ENCODE measurements at regions not wholly inside any gene's neighbourhood (a gene's known extent, or its start where the extent isn't known, plus 50 kb on each side); places are given as distances from the start of the nearest gene placed in this dataset.

DNA sequence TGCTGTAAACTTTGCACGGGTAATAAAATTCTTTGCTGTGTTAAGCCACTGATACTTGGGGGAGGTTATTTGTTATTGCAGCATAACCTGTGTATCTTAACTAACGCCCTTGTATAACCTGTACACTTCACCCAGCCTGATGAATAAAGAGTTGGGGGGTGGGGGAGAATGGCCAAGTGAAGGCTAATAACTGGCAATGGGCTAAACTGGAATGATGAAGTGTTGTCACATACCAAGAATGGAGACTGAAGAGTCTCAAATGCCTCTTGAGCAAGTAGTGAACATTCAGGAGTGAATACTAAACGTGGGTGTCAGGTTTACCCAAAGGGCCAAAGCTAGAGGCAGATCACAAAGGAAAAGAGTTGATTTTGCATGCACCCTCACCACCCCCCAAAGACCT is 169.4 kb downstream of the C1orf94 start:
- Histone ChIP-seq H4K20me1 (replicated peaks; ENCODE audit: control insufficient read depth, insufficient read depth, low read length) (no peaks in the 10 kb centered on the region), H3K9ac (ENCODE audit: insufficient read depth in 1 of 2, low read depth in 2 of 2, low read length in 2 of 2) (no peak overlapping the region), H3K4me3 (no peak overlapping the region), H3K27ac (ENCODE audit: extremely low read depth, low read depth, low read length) (no peak overlapping the region), H3K79me2 (ENCODE audit: control insufficient read depth, insufficient read depth, low read length) (no peaks in the 10 kb centered on the region), H3K27me3 (ENCODE audit: control insufficient read depth in 2 of 2, insufficient read depth in 2 of 2, low read length in 2 of 2) (peaks cover 0 to 11% of the 10 kb centered on the region in 2 experiments; a peak in 2 of 5 replicates), H3K4me2 (ENCODE audit: insufficient read depth, low read length) (no peak overlapping the region), H3K9me1 (ENCODE audit: control insufficient read depth, insufficient read depth, low read length) (no peaks in the 10 kb centered on the region), H3K36me3 (ENCODE audit: control insufficient read depth, insufficient read depth, low read length) (no peaks in the 10 kb centered on the region), H2AFZ (ENCODE audit: low read depth, low read length) (no peak overlapping the region), H3K4me1 (replicated peaks in 1 of 2; ENCODE audit: control insufficient read depth in 2 of 2, insufficient read depth in 2 of 2, low read length in 2 of 2) (no peaks in the 10 kb centered on the region), H3K9me3 (replicated peaks; ENCODE audit: control insufficient read depth, insufficient read depth, low read depth, low read length) (no peaks in the 10 kb centered on the region)
- POLR2A ChIA-PET: interaction anchor here (1.5 kb wide), 1 partner anchor 20 kb away, joined by 3 read pairs; no protein-coding TSS in a partner anchor
- no peak for TF ChIP-seq CTBP1 (IDR thresholded peaks at IDR 0.05; ENCODE audit: borderline replicate concordance)
- no peak for TF ChIP-seq HNRNPLL (IDR thresholded peaks at IDR 0.05; ENCODE audit: low read depth, low read length, poor library complexity, severe bottlenecking)
- no peak for TF ChIP-seq MYBL2 (IDR thresholded peaks at IDR 0.05; ENCODE audit: low read depth)
- TF ChIP-seq MYBL2 (CRISPR knock-in tag; IDR thresholded peaks at IDR 0.05; ENCODE audit: borderline replicate concordance): no peak
- TF ChIP-seq FUS (optimal IDR thresholded peaks at IDR 0.05; ENCODE audit: low read depth, low read length): no peak
- TF ChIP-seq MAFG (tag; conservative IDR thresholded peaks at IDR 0.05): no peak
- TF ChIP-seq SIX5 (IDR thresholded peaks at IDR 0.05; ENCODE audit: borderline replicate concordance in 1 of 2, insufficient read depth in 1 of 2, low read depth in 1 of 2, low read length in 2 of 2): no peak
- TF ChIP-seq, protein P1, sequence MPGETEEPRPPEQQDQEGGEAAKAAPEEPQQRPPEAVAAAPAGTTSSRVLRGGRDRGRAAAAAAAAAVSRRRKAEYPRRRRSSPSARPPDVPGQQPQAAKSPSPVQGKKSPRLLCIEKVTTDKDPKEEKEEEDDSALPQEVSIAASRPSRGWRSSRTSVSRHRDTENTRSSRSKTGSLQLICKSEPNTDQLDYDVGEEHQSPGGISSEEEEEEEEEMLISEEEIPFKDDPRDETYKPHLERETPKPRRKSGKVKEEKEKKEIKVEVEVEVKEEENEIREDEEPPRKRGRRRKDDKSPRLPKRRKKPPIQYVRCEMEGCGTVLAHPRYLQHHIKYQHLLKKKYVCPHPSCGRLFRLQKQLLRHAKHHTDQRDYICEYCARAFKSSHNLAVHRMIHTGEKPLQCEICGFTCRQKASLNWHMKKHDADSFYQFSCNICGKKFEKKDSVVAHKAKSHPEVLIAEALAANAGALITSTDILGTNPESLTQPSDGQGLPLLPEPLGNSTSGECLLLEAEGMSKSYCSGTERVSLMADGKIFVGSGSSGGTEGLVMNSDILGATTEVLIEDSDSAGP (CRISPR knock-in tag; IDR thresholded peaks at IDR 0.05): no peak
- TF ChIP-seq, protein P2, sequence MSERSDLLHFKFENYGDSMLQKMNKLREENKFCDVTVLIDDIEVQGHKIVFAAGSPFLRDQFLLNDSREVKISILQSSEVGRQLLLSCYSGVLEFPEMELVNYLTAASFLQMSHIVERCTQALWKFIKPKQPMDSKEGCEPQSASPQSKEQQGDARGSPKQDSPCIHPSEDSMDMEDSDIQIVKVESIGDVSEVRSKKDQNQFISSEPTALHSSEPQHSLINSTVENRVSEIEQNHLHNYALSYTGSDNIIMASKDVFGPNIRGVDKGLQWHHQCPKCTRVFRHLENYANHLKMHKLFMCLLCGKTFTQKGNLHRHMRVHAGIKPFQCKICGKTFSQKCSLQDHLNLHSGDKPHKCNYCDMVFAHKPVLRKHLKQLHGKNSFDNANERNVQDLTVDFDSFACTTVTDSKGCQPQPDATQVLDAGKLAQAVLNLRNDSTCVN (CRISPR knock-in tag; IDR thresholded peaks at IDR 0.05): no peak
- TF ChIP-seq NFE2L1 (tag; IDR thresholded peaks at IDR 0.05; ENCODE audit: borderline replicate concordance, low read depth): no peak
- no peak for TF ChIP-seq PCBP2 (IDR thresholded peaks at IDR 0.05; ENCODE audit: low read depth, low read length, poor library complexity, severe bottlenecking)
- no peak for TF ChIP-seq POLR2AphosphoS5 (IDR thresholded peaks at IDR 0.05; ENCODE audit: control insufficient read depth, insufficient read depth, low read depth, low read length)
- TF ChIP-seq, protein P3, sequence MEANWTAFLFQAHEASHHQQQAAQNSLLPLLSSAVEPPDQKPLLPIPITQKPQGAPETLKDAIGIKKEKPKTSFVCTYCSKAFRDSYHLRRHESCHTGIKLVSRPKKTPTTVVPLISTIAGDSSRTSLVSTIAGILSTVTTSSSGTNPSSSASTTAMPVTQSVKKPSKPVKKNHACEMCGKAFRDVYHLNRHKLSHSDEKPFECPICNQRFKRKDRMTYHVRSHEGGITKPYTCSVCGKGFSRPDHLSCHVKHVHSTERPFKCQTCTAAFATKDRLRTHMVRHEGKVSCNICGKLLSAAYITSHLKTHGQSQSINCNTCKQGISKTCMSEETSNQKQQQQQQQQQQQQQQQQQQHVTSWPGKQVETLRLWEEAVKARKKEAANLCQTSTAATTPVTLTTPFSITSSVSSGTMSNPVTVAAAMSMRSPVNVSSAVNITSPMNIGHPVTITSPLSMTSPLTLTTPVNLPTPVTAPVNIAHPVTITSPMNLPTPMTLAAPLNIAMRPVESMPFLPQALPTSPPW (CRISPR knock-in tag; IDR thresholded peaks at IDR 0.05): no peak
- no peak for TF ChIP-seq TAF7 (tag; IDR thresholded peaks at IDR 0.05)
- TF ChIP-seq FIP1L1 (IDR thresholded peaks at IDR 0.05; ENCODE audit: low read depth, low read length, poor library complexity, severe bottlenecking): no peak
- DNase-seq (ENCODE audit: extremely low read depth in 1 of 4, low spot score in 3 of 4): no peak
- 0% methylated on average over 3 of the region's 3 CpGs for WGBS (ENCODE audit: insufficient coverage, low coverage, missing lambda C conversion rate)
- FAIRE-seq: no peak
- intact Hi-C loops (cut with micrococcal nuclease): no loop called here
- BruUV-seq (replicated peaks): no TSS peak
- in situ Hi-C loops (cut with MboI): no loop called here
- no peak for ATAC-seq
- CTCF ChIA-PET (ENCODE audit: low intra/inter-chr PET ratio): no interaction called here

Data from K562 (cell line).